OCI-LY7 (cell line): ENCODE measurements at regions not wholly inside any gene's neighbourhood (a gene's known extent, or its start where the extent isn't known, plus 50 kb on each side); places are given as distances from the start of the nearest gene placed in this dataset.

Source experiments
- BruUV-seq: library from RNA; stranded (reverse); fragments of 400-500 nt; replicated peaks from 2 replicates; lab custom pipeline; 2021; lab: Mats Ljungman, UMichigan
- CTCF ChIA-PET: fragments of 300-600 bp; sonication (Branson Sonifier 250); formaldehyde crosslinking; loops from one replicate; lab custom pipeline; 2022; ENCODE audit warnings: antibody characterized with exemption; ENCODE audit not compliant: unreplicated experiment; lab: Charles Lee
- POLR2A ChIA-PET: fragments of 300-600 bp; sonication (Branson Sonifier 250); formaldehyde crosslinking; loops from one replicate; lab custom pipeline; 2022; ENCODE audit warnings: antibody characterized with exemption; lab: Charles Lee
- DNase-seq: peaks from one replicate; pipeline ENCODE4 v3.0.0-alpha.2; 2015; ENCODE audit warnings: low spot score
- H2AFZ ChIP-seq: fragments of 200-600 bp; sonication (generic), shearing (Covaris generic); 2 replicates; pipeline ENCODE4 v1.6.1; 2014; ENCODE audit warnings: mild to moderate bottlenecking, antibody characterized with exemption, low read length, moderate library complexity
- H3K27ac ChIP-seq: fragments of 200-600 bp; sonication (generic); 2 replicates; pipeline ENCODE4 v1.5.1; 2014; ENCODE audit warnings: mixed run types, low read depth, mild to moderate bottlenecking, moderate library complexity, low read length, inconsistent platforms; ENCODE audit not compliant: poor library complexity, severe bottlenecking
- H3K36me3 ChIP-seq: fragments of 200-600 bp; sonication (generic); 2 replicates; pipeline ENCODE4 v1.6.1; 2014; ENCODE audit warnings: mild to moderate bottlenecking, antibody characterized with exemption, low read length, moderate library complexity, mixed read lengths; ENCODE audit not compliant: insufficient read depth
- H3K4me1 ChIP-seq: fragments of 200-600 bp; sonication (generic); 2 replicates; pipeline ENCODE4 v1.5.1; 2014; ENCODE audit warnings: mild to moderate bottlenecking, low read length; ENCODE audit not compliant: insufficient read depth, poor library complexity, severe bottlenecking
- H3K4me2 ChIP-seq: fragments of 200-600 bp; sonication (generic); 2 replicates; pipeline ENCODE4 v1.6.1; 2014; ENCODE audit warnings: mild to moderate bottlenecking, low read length
- H3K4me3 ChIP-seq: fragments of 200-600 bp; sonication (generic); 2 replicates; pipeline ENCODE4 v1.5.1; 2014; ENCODE audit warnings: mild to moderate bottlenecking, low read depth, low read length; ENCODE audit not compliant: poor library complexity, severe bottlenecking
- H3K79me2 ChIP-seq: fragments of 200-600 bp; sonication (generic); 2 replicates; pipeline ENCODE4 v1.6.1; 2016; ENCODE audit warnings: low read depth, mild to moderate bottlenecking, low read length, moderate library complexity, mixed read lengths; ENCODE audit not compliant: insufficient read depth
- H3K9me2 ChIP-seq: fragments of 200-600 bp; sonication (generic); 2 replicates; pipeline ENCODE4 v1.6.1; 2016; ENCODE audit warnings: mild to moderate bottlenecking, low read length, mixed read lengths; ENCODE audit not compliant: insufficient read depth
- H3K9me3 ChIP-seq: fragments of 200-600 bp; sonication (generic); 2 replicates; pipeline ENCODE4 v1.6.1; 2014; ENCODE audit warnings: mild to moderate bottlenecking, mixed run types, low read length, mixed read lengths
- H4K20me1 ChIP-seq: fragments of 200-600 bp; sonication (generic); 2 replicates; pipeline ENCODE4 v1.6.1; 2014; ENCODE audit warnings: mild to moderate bottlenecking, antibody characterized with exemption, low read length, moderate library complexity, mixed read lengths; ENCODE audit not compliant: insufficient read depth
- CTCF ChIP-seq: fragments of 200-600 bp; sonication (generic); conservative IDR thresholded peaks from 2 replicates; pipeline ENCODE4 v1.5.1; 2014; ENCODE audit warnings: mild to moderate bottlenecking, antibody characterized with exemption, low read length, moderate library complexity, mixed read lengths
- EZH2phosphoT487 ChIP-seq: fragments of 200-600 bp; sonication (generic); IDR thresholded peaks from 2 replicates; pipeline ENCODE4 v1.6.1; 2018; ENCODE audit warnings: low read depth, borderline replicate concordance, mild to moderate bottlenecking, mixed run types, antibody characterized with exemption, low read length, moderate library complexity, mixed read lengths
- intact Hi-C: fragments of 100-400 bp; cut with micrococcal nuclease; formaldehyde crosslinking; loops from one replicate; pipeline ENCODE4 v1.10.0; 2022; ENCODE audit not compliant: unreplicated experiment

GRCh38 chrX:42708222-42708621 is 69.7 kb downstream of the PPP1R2C start:
- Histone ChIP-seq H3K4me2 (no peak overlapping the region), H3K9me3 (no peaks in the 10 kb centered on the region), H3K9me2 (no peaks in the 10 kb centered on the region), H3K4me1 (no peaks in the 10 kb centered on the region), H4K20me1 (no peaks in the 10 kb centered on the region), H2AFZ (no peak overlapping the region), H3K4me3 (no peak overlapping the region), H3K36me3 (no peaks in the 10 kb centered on the region), H3K27ac (no peak overlapping the region), H3K79me2 (no peaks in the 10 kb centered on the region)
- TF ChIP-seq CTCF, result no peak
- TF ChIP-seq EZH2phosphoT487, result no peak
- ChIA-PET CTCF (no interaction called here), POLR2A (no interaction called here)
- DNase-seq, result no peak
- BruUV-seq, result no TSS peak
- intact Hi-C loops, result no loop called here

GRCh38 chrX:42707742-42708141 is 70.2 kb downstream of the PPP1R2C start:
- TF ChIP-seq EZH2phosphoT487 (no peak), CTCF (no peak)
- no peaks in the 10 kb centered on the region for H3K36me3 ChIP-seq
- no peaks in the 10 kb centered on the region for H3K79me2 ChIP-seq
- H2AFZ ChIP-seq, result no peak overlapping the region
- H3K9me3 ChIP-seq, result no peaks in the 10 kb centered on the region
- no peak overlapping the region for H3K4me3 ChIP-seq
- no peaks in the 10 kb centered on the region for H4K20me1 ChIP-seq
- H3K4me1 ChIP-seq, result no peaks in the 10 kb centered on the region
- intact Hi-C loops, result loop anchor here (1.0 kb wide), 1 partner anchor 28 kb away; no protein-coding TSS in a partner anchor
- H3K4me2 ChIP-seq, result no peak overlapping the region
- DNase-seq, result no peak
- H3K9me2 ChIP-seq, result no peaks in the 10 kb centered on the region
- no peak overlapping the region for H3K27ac ChIP-seq
- BruUV-seq, result no TSS peak
- ChIA-PET CTCF (no interaction called here), POLR2A (no interaction called here)

- CTCF ChIA-PET, result no interaction called here
- Histone ChIP-seq H3K36me3 (no peaks in the 10 kb centered on the region), H3K4me1 (no peaks in the 10 kb centered on the region), H3K27ac (no peak overlapping the region), H2AFZ (no peak overlapping the region), H3K9me3 (no peaks in the 10 kb centered on the region), H4K20me1 (no peaks in the 10 kb centered on the region), H3K4me2 (no peak overlapping the region), H3K4me3 (no peak overlapping the region), H3K9me2 (no peaks in the 10 kb centered on the region), H3K79me2 (no peaks in the 10 kb centered on the region)
- POLR2A ChIA-PET, result no interaction called here
- DNase-seq, result no peak
- TF ChIP-seq EZH2phosphoT487 (no peak), CTCF (no peak)
- intact Hi-C loops, result no loop called here
- BruUV-seq, result no TSS peak
Measured at GRCh38 chrX:42704454-42704853, 73.5 kb downstream of the PPP1R2C start.
